GM21390 (cell line): ENCODE measurements at regions not wholly inside any gene's neighbourhood (a gene's known extent, or its start where the extent isn't known, plus 50 kb on each side); places are given as distances from the start of the nearest gene placed in this dataset.
"Not testable (repeated sequence)": the region's sequence is repeated elsewhere in the genome, so short reads cannot be mapped to it uniquely, and the experiment has no call there.

Experiments
- ATAC-seq: cut with Tn5 transposase; IDR thresholded peaks from one replicate; pipeline ENCODE4 v1.9.1; 2021; ENCODE audit not compliant: unreplicated experiment

DNA sequence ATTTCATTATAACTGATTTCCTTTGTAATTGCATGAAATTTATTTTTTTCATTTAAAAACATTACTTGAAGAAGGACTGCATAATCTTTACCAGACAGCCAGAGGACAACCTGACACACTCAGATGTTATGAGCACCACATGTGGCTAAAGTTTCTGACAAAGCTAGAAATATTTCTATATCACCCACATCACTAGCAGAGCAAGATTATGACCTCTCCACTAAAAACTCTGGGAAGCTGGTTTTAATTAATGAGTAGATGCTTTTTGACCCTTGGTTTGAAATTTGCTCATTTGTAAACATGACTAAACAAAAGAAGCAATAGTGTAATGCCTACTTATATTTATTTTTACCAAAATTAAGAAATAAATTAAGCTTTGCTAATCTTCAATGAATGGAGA is 661.5 kb upstream of the EPHA5 start:
- no peak for ATAC-seq

DNA sequence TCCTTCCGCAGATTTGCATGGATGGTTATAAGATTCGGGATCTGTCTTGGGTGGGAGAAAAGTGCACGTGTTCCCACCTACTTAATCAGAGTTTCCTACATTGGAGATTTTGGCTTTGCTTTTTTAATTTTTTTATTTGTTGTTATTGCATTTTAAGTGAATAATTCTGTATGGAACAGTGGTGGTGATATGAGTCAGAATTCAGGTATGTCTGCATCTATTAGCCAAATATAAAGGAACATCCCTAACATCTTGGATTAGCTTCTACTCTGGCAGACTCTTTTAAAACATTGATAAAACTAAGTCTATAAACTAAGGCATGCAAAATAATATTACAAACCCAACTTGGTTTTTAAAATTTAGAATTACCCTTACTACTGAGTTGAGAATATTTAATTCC is 659.8 kb upstream of the EPHA5 start:
- ATAC-seq: no peak

DNA sequence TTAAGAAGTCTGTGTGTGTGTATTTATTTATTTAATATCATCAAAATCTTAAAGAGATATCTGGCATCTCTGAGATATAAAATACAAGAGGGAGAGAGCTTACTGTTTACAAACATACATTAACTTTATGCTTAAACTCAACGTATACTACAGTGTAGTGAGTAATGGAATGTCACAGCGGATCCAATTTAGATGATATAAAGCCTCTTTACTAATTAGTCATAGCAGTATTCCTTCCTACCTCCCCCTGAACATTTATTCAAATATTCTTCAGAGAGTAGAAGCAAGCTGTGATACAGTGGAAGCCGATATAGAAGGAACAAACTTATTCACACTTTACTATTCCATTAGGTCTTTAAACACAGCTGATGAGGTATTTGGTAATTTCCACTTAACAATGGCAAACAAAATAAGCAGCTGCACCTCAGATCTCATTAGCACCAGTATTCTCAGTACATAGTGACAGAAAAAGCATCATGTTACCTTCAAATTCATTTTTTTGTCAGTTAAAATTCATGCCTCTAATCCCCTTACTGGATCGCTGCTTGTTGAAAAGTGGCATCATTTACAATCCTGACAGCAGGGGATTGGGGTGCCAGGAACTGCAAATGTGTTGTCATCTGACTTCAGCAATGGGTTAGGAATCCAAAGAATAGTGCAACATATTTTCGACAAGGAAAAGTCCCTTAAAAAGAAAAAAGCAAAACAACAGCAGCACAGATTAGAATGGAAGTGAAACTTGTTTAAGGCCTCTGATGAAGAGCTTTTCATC is 658.7 kb upstream of the EPHA5 start:
- no peak for ATAC-seq

DNA sequence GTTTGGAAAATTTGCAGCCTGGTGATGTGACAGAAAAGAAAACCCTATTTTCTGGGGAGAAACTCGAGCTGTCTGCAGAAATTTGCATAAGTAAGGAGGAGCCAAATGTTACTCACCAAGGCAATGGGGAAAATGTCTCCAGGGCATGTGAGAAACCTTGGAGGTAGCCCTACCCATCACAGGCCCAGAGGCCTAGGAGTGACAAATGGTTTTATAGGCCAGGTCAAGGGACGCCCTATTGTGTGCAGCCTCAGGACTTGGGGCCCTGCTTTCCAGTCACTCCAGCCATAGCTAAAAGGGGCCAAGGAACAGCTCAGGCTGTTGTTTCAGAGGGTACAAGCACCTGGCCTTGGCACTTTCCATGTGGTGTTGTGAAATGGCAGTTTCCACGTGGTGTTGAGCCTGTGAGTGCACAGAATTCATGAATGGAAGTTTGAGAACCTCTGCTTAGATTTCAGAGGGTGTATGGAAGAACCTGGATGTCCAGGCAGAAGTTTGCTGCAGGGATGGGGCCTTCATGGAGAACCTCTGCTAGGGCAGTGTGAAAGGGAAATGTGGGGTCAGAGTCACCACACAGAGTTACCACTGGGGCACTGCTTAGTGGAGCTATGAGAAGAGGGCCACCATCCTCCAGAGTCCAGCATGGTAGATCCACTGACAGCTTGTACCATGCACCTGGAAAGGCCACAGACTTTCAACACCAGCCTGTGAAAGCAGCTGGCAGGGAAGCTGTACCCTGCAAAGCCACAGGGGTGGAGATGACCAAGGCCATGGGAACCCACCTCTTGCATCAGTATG is 637.6 kb upstream of the EPHA5 start:
- no peak for ATAC-seq

DNA sequence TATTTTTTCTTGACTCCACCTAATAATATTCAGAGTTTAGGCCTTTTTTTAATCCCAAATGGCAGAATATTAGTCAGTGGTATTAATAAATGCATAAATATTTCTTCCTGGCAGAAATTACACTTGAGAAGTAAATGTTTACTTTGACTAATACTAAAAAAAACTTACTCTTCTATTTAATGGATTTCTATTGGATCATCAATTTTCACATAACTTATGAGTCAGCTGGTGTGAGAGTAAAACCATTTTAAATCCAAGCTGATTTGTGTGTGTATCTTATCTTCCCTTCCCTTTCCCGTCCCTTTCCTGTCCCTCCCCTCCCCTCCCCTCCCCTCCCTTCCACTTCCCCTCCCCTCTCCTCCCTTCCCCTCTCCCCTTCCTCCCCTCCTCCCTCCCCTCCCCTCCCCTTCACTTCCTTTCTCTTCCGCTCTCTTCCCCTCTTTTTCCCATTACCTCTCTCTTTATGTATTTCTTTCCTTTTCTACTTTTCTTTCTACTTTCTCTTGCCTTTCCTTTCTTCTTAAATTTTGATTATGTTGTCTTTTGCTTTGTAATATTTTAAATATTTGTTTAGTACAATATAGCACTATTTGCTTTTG is 630.1 kb upstream of the EPHA5 start:
- no peak for ATAC-seq

DNA sequence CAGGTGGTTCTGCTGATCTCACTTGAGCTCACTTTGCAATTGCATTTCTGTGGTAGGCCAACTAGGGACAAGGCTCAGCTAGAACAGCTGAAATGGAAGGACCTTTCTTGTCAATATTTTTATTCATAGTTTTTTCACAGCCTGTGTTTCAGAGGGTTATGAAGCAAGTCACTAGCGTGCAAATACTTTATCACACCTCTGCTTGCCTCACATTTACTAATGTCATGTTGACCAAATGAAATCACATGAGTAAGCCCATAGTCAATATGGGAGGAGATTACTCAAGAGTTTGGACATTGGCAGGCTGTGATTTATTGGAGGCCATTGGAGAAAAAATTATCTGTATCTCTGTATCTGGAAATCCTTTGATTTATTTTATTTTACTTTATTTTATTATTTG is 628.3 kb upstream of the EPHA5 start:
- ATAC-seq: no peak

DNA sequence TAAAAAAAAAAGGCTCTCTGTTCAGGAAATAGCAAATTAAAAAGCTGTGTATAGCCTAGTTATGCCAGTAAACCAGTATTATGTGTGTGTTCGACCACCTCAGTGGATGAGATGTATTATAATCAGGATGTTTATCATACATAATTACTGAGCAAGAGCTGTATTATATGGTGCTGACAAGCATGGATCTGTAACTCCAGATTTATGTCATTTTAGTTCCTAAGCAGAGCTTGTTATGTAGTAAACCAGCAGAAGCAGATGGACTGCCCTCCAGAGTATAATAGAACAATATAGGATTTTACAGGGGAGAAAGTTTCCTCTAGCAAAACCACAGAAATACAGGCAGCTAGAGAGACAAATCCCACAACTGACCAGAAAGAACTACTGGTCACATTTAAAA is 627.4 kb upstream of the EPHA5 start:
- no peak for ATAC-seq

DNA sequence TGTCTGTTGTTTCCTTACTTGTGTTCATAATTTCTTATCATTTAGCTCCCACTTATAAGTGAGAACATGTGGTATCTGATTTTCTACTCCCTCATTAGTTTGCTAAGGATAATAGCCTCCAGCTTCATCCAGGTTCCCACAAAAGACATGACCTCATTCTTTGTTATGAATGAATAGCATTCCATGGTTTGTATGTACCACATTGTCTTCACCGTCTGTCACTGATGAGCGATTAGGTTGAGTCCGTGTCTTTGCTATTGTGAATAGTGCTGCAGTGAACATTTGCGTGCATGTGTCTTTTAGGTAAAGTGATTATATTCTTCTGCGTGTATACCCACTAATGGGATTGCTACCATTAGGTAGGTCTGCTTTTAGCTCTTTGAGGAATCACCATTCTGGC is 624.3 kb upstream of the EPHA5 start:
- ATAC-seq: no peak

DNA sequence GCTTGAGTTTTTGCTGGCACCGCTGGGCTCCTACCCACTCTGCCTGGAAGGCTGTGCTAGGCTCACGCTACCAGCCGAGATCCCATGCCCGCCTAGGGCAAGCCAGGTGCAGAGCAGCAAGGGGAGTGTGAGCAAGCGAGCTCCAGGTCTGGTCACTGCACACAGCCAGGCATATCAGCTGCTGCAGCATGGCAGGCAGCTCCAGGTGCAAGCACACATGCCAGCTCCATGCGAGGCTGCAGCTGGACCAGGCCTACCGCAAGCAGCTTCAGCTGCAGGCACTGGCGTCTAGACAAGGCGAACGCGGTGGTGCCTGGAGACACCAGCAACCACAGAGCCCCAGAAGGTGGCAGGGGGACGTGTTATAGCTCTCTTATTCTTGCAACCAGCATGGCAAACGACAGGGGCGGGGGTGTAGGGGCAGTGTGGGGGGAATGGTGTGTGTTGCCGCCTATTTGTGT is 614.7 kb upstream of the EPHA5 start:
- ATAC-seq: no peak

DNA sequence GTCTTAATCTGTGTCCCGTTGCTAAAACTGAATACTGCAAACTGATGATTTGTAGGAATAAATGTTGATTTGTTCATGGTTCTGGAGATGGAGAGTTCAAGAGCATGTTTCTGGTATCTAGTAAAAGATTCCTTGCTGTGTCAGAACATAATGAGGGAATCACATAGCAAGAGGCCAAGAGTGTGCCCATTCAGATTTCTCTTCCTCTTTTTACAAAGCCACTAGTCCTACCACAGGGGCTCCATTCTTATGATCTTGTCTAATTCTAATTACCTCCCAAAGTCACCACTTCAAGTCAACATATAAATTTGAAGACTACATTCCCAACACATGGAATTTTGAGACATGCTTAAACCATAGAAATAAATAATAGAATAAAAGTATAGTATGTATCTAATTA is 608.8 kb upstream of the EPHA5 start:
- no peak for ATAC-seq

DNA sequence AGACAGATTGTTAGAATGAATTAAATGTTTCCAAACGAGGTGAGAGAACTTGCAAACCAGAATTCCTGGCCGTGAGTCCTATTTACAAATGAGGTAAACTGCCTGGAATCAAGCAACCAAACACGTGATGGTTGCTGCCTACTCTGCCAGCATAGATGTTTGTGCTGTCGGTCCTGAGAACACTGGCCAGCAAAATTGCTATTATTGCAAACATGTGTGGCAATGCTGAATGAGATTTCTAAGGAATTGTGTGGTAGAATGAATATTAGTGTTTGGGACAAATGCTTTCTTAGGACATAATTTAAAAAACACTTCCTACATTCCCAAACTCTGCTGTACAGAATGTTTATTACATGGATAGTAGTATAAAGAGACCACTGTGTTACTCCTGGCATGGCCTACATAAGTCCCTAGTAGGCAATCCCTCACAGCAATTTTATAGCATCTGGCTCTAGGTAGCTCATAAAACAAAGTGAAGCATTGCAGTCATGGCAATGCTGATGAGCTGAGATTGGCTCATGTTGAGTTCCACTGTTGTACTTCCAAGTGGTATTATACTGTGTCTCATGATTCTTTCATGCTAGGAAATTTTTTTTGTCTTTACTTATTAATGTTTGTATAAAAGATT is 605.2 kb upstream of the EPHA5 start:
- no peak for ATAC-seq

DNA sequence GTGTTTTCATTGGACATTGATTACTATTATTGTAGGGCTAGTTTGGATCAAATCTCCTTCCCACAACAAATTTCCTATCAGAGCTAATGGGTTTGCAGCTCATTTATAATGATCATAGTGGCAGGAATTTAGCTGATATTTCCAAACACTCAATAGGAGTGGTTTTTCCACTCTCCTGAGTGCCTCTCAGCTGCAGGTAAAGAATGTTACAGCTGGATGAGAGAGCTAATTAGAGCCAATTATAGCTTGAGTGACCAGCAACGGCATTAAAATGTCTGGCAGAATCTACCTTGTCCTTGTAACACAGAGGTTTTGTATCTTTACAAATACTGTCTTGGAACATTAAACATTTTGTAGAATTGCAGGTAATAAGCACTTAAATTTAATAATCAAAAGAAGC is 602.8 kb upstream of the EPHA5 start:
- no peak for ATAC-seq

DNA sequence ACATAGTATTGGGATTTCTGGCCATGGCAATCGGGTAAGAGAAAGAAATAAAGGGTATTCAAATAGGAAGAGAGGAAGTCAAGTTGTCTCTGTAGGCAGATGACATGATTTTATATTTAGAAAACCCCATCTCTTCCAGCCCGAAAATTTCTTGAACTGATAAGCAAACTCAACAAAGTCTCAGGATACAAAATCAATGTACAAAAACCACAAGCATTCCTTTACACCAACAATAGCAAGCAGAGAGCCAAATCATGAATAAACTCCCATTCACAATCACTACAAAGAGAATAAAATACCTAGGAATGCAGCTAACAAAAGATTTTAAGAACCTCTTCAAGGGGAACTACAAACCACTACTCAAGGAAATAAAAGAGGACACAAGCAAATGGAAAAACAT is 600.1 kb upstream of the EPHA5 start:
- ATAC-seq: not testable (repeated sequence)

DNA sequence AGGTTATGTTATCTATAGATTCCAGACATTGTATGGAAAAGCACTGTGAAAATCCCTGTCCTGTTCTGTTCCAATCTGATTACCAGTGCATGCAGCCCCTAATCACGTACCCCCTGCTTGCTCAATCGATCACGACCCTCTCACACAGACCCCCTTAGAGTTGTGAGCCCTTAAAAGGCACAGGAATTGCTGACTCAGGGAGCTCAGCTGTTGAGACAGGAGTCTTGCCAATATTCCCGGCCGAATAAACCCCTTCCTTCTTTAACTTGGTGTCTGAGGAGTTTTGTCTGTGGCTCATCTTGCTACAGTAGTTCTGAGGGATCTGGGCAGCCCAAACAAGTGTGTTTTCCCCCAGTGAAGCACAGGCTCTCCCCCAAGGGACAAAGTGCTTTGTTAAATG is 596.3 kb upstream of the EPHA5 start:
- ATAC-seq: not testable (repeated sequence)

DNA sequence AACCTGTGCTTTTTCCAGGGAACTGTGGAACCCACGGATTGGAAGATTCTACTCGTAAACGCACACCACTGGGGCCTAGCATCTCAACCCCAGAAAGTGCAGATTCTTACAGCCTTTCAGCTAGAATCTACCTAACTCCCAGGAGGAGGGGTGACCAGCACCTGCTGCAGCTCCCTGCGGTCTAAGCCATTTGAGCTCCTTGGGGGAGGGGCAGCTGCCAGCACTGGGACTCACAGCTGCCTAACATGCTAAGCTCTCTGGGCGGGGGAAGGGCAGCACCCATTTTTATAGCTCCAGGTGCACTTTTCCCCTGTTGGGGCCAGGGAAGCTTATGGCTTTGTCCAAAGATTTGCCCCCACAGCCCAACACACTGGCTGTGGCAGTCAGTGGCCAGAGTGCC is 595.7 kb upstream of the EPHA5 start:
- ATAC-seq: no peak

DNA sequence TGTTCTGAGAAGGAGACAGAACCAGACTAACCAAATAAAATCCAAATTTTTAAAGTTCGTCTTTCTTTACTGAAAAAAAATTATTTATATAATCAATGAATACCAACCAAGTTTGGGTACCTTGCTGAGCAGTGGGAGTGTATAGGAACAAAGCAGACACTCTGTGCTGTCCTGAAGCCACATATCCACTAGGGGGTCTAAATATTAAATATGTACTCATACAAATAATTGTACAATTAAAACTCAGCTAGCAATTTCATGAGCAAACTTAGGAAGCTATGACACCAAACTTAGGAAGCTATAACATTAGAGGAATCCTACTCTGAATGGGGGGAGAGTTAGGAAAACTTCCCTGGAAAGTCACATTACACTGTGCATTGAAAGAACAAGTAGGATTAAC is 582.0 kb upstream of the EPHA5 start:
- ATAC-seq: no peak

DNA sequence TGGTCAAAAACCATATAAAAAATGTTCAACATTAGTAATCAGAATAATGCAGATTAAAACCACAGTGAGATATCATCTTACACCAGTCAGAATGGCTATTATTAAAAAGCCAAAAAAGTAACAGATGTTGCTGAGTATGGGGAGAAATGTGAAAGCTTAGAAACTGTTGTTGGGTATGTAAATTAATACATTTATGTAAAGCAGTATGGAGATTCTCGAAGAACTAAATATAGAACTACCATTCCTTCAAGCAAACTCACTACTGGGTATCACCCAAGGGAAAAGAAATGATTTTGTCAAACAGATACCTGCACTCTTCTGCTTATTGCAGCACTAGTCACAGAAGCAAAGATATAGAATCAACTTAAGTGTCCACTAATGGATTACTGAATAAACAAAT is 576.4 kb upstream of the EPHA5 start:
- ATAC-seq: no peak

DNA sequence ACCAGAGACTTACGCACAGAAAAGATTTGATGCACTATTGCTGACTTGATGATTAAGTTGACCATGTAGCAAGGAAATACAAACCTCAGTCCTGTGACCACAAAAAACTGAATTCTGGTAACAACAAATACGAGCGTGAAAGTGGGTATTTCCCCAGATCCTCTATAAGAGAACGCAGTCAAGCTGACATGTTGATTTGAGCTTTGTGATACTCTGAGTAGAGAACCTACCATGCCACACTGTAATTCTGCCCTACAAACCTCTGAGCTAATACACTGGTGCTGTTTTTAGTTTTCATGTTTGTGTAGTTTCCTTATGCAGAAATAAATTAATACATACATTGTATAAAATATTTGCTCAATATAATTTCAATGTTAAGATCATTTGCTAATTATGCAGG is 565.6 kb upstream of the EPHA5 start:
- ATAC-seq: no peak

DNA sequence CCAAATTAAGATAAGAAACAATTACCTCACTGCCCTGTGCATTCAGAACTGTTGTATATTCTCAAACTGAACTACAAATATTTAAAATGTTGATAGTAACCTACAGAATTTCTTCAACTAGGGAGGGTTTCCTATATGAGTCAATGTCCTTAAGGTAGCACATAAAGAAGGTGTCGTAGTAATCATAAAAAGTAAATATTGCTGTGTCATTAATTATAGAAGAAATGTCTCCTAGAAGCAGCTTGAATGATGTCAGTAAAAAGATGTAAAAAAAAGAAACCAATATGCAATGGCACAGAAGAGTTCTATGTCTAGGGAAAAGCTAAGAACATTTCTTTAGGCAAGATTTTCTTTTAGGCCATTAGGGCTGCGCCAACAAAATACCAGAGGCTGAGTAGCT is 559.6 kb upstream of the EPHA5 start:
- ATAC-seq: no peak

DNA sequence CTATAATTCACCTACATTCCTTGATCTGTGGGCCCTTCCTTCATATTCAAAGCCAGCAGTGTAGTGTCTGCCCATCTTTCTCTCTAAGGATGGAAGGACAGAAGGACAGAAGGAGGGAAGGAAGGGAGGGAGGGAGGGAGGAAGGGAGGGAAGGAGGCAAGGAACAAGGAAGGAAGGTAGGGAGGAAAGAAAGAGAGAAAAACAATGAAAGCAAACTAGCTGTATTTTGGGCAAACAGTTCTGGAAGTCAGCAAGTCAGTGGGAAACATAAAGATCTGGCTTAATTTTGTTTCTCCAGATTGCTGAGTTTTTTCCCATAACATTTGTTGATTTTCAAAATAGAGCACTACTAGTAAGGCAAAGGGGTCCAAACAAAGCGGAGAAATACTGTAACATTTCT is 555.2 kb upstream of the EPHA5 start:
- no peak for ATAC-seq

DNA sequence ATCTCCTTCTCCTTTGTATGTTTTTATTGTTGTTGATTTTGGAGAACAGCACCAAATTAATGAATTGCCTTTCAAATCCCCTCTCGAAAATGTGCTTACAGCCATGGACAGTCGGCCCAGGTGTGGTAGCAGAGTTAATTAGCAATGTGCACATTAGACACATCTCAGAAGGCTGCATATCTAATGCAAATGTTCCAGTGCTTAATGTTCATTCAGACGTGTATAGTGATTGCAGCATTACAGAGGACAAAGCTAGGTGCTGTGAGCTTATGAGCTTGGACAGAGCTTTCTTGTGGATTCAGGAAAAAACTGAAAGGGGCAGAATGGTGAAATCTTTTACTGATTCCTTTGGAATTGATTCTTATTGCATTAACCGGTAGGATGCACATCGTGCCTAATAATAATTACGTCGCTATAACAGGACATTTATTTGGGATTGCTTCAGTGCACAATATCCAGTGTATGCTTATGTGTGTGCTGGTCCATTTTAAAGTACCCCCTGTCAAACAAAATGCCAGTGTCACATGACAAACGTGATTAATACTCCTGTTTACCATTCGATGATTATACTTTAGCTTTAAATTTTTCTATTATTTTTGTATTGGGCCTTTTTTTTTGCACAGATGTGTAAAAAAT is 552.9 kb upstream of the EPHA5 start:
- no peak for ATAC-seq
